LNCAP (cell line): ENCODE measurements at regions not wholly inside any gene's neighbourhood (a gene's known extent, or its start where the extent isn't known, plus 50 kb on each side); places are given as distances from the start of the nearest gene placed in this dataset.

Experiments used
- TF ChIP-seq, protein P1 (sequence below): fragments of 450-650 bp; IDR thresholded peaks from 2 replicates; pipeline ENCODE4 v1.5.1; 2017; ENCODE audit warnings: mild to moderate bottlenecking

DNA sequence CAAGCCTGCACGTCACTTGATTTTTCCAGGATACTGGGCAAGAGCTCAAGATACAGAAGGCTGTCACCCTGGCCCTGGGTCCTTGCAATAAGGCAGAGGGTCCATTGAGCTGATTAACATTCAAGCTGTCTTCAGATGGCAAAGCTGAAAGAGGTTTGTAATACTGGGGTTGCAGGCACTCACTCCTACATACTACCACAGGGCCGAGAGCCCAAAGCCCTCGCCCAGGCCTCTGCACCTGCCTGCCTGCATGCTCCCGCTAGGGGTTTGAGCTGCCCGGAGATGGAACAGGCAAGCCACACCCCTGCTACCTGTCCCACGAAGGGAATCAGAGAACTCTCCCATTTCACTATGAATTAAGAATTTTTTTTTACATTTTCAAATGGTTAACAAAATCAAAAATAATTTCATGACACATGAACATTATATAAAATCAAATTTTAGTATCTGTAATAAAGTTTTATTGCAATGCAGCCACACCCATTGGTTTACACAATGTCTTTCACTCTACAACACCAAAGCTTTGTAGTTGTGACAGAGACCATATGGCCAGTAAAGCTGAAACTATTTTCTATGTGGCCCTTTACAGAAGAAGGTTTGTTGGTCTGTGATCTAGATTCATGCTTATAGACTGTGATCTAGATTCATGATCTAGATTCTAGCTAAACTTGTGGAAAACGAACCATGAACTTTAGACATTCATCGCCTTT lies 530.4 kb upstream of the IGFBP7 start:
- TF ChIP-seq, protein P1, sequence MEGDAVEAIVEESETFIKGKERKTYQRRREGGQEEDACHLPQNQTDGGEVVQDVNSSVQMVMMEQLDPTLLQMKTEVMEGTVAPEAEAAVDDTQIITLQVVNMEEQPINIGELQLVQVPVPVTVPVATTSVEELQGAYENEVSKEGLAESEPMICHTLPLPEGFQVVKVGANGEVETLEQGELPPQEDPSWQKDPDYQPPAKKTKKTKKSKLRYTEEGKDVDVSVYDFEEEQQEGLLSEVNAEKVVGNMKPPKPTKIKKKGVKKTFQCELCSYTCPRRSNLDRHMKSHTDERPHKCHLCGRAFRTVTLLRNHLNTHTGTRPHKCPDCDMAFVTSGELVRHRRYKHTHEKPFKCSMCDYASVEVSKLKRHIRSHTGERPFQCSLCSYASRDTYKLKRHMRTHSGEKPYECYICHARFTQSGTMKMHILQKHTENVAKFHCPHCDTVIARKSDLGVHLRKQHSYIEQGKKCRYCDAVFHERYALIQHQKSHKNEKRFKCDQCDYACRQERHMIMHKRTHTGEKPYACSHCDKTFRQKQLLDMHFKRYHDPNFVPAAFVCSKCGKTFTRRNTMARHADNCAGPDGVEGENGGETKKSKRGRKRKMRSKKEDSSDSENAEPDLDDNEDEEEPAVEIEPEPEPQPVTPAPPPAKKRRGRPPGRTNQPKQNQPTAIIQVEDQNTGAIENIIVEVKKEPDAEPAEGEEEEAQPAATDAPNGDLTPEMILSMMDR = no peak

DNA sequence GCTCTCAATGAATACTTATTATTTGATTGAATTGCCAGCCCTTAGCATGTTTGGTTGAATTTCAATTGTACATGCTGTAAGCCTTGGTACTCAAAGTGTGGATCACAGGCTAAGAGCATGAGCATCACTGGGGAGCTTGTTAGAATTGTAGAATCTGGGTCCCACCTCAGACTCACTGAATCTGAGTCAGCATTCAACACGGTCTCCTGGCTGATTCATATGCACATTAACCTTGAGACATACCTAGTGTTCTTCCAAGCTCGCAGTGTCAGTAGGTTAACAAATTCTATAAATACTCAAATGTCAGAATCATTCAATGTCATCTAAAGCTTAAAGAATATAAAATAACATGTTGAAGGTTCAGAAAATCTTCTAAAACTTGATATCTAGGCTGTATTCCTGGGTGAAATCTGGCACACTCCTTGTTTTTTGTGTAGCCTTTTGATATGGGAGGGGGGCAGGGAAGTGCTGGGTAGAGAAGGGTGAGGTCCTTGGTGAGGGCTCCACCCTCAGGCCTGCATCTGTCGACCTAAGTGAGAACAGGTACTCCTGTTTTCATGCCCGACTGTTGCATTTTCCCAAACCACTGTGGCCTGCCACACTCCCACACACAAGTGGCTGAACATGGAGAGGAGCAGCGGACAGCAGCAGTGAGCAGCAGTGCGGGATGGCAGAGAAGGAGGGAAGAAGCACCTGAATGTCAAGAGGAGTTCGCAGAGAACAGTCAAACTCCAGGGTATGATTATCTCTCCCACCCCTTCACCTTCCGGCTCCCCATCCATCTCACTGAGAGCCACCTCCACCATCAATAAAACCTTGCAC lies 529.6 kb upstream of the IGFBP7 start:
- TF ChIP-seq, protein P1 = no peak

DNA sequence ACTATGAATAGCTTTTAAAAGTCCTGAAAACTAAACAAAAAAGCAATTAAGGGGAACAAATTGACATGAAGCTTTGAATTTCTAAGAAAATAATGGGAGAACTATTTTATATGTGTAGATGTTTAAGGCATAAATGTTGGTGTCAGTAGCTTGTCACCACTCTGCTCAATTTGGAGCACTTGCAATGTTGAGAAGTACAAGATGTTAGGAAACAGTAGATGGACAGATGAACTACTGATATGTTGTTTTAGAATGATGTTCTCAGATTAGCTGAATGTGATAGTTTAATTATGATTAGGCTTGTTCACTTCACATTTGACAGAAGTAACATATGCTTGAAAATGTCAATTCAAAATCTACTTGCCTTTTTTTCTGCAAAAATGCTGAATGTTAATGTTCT lies 525.7 kb upstream of the IGFBP7 start:
- TF ChIP-seq, protein P1 = no peak

DNA sequence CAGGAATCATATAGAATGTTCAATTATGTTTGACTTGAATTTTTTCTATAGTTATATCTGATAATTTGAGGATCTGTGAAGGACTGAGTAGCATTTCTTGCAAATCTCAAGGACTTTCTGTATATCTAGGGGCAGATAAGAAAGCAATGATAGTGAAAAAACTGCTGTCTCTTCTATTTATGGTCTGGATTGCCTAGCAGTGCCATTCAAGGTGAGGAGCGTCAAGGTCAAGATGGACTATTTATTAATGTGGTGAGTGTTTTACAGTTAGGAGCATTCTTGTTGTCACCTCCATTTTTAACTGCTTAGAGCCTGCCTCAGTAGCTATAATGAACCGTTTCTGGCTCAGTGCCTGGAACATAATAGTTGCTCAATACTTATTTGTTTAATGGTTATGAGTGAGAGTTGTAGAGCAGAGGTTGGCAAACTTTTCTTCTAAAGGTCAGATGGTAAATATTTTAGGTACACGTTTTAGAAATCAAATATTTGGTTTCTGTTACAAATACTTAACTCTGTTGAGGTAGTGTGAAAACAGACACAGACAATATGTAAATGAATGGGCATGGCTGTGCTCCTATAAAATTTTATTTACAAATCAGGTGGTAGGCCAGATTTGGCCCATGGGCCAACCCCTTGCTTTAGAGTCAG lies 523.2 kb upstream of the IGFBP7 start:
- TF ChIP-seq, protein P1 = no peak

DNA sequence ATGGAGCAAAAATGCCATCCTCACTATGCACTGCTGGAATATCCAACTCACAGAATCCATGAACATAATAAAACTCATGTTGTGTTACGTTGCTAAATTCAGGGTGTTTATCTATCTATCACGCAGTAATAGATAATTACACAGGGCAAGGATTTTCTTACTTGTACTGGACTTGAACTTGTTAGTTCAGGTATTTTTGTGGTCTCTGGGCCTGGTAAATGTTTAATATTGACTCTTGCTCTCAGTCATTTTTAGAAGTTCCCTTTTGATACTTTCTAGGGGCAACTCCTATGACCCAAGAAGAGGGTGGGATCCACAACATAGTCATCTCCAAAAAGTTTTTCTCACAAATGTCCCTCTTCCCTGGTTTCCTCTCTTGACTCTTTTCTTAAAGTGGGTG lies 522.4 kb upstream of the IGFBP7 start:
- TF ChIP-seq, protein P1 = no peak

DNA sequence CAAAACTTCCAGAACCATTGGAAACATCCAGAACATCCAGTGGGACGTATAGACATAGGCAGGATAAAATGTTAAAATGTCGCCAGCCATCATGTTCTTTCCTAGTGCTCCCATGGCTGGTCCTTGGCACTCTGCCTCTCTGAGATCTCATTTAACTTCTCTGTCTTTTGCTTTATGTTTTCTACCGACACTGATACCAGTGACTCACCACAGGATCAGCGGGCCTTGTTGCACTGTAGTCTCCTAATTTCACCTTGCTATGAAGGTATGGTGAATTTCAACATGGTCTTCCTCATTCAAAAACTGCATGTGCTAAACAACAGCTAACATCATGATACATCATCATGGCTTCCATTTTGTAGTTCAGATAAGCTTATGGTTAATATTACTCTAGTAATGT lies 521.0 kb upstream of the IGFBP7 start:
- TF ChIP-seq, protein P1 = no peak

DNA sequence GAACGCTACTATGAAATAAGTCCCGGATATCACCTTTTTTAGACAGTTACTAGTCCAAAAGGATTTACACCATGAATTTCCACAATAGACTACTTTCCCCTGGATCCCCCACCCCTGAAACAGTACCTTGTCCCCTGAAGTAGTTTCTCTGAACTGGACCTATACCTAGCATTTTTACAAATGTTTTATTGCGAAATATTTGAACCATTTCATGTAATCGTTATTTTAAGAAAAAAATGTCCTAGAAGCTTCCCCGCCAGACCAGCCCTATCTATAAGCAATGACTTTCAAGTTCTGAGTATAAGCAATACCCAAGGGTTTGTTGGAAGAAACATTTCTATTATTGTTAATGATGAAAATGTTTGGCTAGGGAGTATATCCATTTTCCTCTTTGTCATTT lies 517.8 kb upstream of the IGFBP7 start:
- TF ChIP-seq, protein P1 = no peak
